WTC11 (cell line): ENCODE measurements at regions not wholly inside any gene's neighbourhood (a gene's known extent, or its start where the extent isn't known, plus 50 kb on each side); places are given as distances from the start of the nearest gene placed in this dataset.

Experiments
- CTCF ChIP-seq: fragments of 200-600 bp; IDR thresholded peaks from 2 replicates; pipeline ENCODE4 v1.8.0; 2022; ENCODE audit warnings: antibody characterized with exemption
- ESRRA ChIP-seq: sonication (generic); formaldehyde crosslinking; IDR thresholded peaks from 2 replicates; pipeline ENCODE4 v1.8.1; 2022; ENCODE audit warnings: mild to moderate bottlenecking, missing genetic modification reagents, borderline replicate concordance
- ETV6 ChIP-seq: sonication (generic); formaldehyde crosslinking; IDR thresholded peaks from 2 replicates; pipeline ENCODE4 v1.8.1; 2022; ENCODE audit warnings: mild to moderate bottlenecking, missing genetic modification reagents
- OVOL2 ChIP-seq: fragments of 250-450 bp; sonication (Bioruptor Pico); IDR thresholded peaks from 2 replicates; pipeline ENCODE4 v1.9.0; 2021; ENCODE audit warnings: mild to moderate bottlenecking, borderline replicate concordance
- PRDM15 ChIP-seq: sonication (generic); formaldehyde crosslinking; IDR thresholded peaks from 2 replicates; pipeline ENCODE4 v1.8.0; 2022; ENCODE audit warnings: missing genetic modification reagents
- USF2 ChIP-seq: sonication (generic); formaldehyde crosslinking; IDR thresholded peaks from 2 replicates; pipeline ENCODE4 v1.8.1; 2023; ENCODE audit warnings: mild to moderate bottlenecking, missing genetic modification reagents, moderate library complexity
- ZNF317 ChIP-seq: sonication (generic); formaldehyde crosslinking; IDR thresholded peaks from 2 replicates; pipeline ENCODE4 v1.8.1; 2023; ENCODE audit warnings: low read depth, mild to moderate bottlenecking, moderate library complexity, missing genetic modification reagents, borderline replicate concordance

GRCh38 chr10:104541820-104542219 is 99.3 kb upstream of the SORCS3 start:
- no peak for TF ChIP-seq ESRRA
- TF ChIP-seq ETV6 (CRISPR knock-in tag), result no peak
- no peak for TF ChIP-seq CTCF
- TF ChIP-seq ZNF317 (CRISPR knock-in tag), result no peak
- no peak for TF ChIP-seq USF2 (CRISPR knock-in tag)
- no peak for TF ChIP-seq PRDM15 (CRISPR knock-in tag)
- TF ChIP-seq OVOL2 (CRISPR knock-in tag), result no peak
